Neutrophil (primary cell): ENCODE measurements at regions not wholly inside any gene's neighbourhood (a gene's known extent, or its start where the extent isn't known, plus 50 kb on each side); places are given as distances from the start of the nearest gene placed in this dataset.

Source experiments
- H3K27ac ChIP-seq: fragments of 200-600 bp; sonication (generic); 2 replicates; pipeline ENCODE4 v1.5.1; 2016; ENCODE audit warnings: mild to moderate bottlenecking, moderate library complexity
- H3K27me3 ChIP-seq: fragments of 200-600 bp; sonication (generic); 2 replicates; pipeline ENCODE4 v1.6.0; 2016; ENCODE audit warnings: mild to moderate bottlenecking
- H3K36me3 ChIP-seq: fragments of 200-600 bp; sonication (generic); 2 replicates; pipeline ENCODE4 v1.5.1; 2017
- H3K4me1 ChIP-seq, 2 experiments: fragments of 200-600 bp in 1 of 2; sonication (generic) in 1 of 2; 1 replicate in 1 of 2; 2 replicates in 1 of 2; pipeline versions ENCODE4 v1.5.1 to v1.6.1; 2013 to 2016; ENCODE audit warnings: low read depth in 1 of 2, low read length in 1 of 2, mild to moderate bottlenecking in 1 of 2, moderate library complexity in 1 of 2; ENCODE audit not compliant: control insufficient read depth in 1 of 2, insufficient read depth in 1 of 2
- H3K4me3 ChIP-seq, 2 experiments: fragments of 200-600 bp in 1 of 2; sonication (generic) in 1 of 2; 1 replicate in 1 of 2; 2 replicates in 1 of 2; pipeline ENCODE4 v1.5.1; 2013 to 2016; ENCODE audit warnings: low read depth in 1 of 2, low read length in 1 of 2, mild to moderate bottlenecking in 1 of 2, moderate library complexity in 1 of 2
- H3K9me3 ChIP-seq: fragments of 200-600 bp; sonication (generic); 2 replicates; pipeline ENCODE4 v1.5.1; 2016
- CTCF ChIP-seq: fragments of 200-600 bp; sonication (generic); IDR thresholded peaks from 2 replicates; pipeline ENCODE4 v1.5.1; 2016; ENCODE audit warnings: antibody characterized with exemption

- Histone ChIP-seq H3K36me3 (no peaks in the 10 kb centered on the region), H3K27me3 (no peaks in the 10 kb centered on the region), H3K4me3 (no peak overlapping the region), H3K9me3 (no peaks in the 10 kb centered on the region), H3K27ac (no peak overlapping the region), H3K4me1 (no peaks in the 10 kb centered on the region)
- no peak for TF ChIP-seq CTCF
Observed at GRCh38 chr2:6498841-6499240, 366.9 kb downstream of the CMPK2 start.

- no peaks in the 10 kb centered on the region for H3K36me3 ChIP-seq
- TF ChIP-seq CTCF = no peak
- no peaks in the 10 kb centered on the region for H3K4me1 ChIP-seq
- H3K9me3 ChIP-seq = no peaks in the 10 kb centered on the region
- H3K27ac ChIP-seq = no peak overlapping the region
- no peak overlapping the region for H3K4me3 ChIP-seq
- no peaks in the 10 kb centered on the region for H3K27me3 ChIP-seq
Observed at GRCh38 chr2:6499691-6500090, 366.0 kb downstream of the CMPK2 start.

- H3K36me3 ChIP-seq = no peaks in the 10 kb centered on the region
- no peak overlapping the region for H3K4me3 ChIP-seq
- TF ChIP-seq CTCF = no peak
- H3K27me3 ChIP-seq = no peaks in the 10 kb centered on the region
- no peak overlapping the region for H3K27ac ChIP-seq
- no peaks in the 10 kb centered on the region for H3K4me1 ChIP-seq
- H3K9me3 ChIP-seq = no peaks in the 10 kb centered on the region
Observed at GRCh38 chr2:6506361-6506794, 359.3 kb downstream of the CMPK2 start.

- Histone ChIP-seq H3K4me3 (no peak overlapping the region), H3K27me3 (no peaks in the 10 kb centered on the region), H3K36me3 (no peaks in the 10 kb centered on the region), H3K27ac (no peak overlapping the region), H3K9me3 (no peaks in the 10 kb centered on the region), H3K4me1 (no peaks in the 10 kb centered on the region)
- TF ChIP-seq CTCF = no peak
Observed at GRCh38 chr2:6506859-6507258, 358.8 kb downstream of the CMPK2 start.

- Histone ChIP-seq H3K27me3 (no peaks in the 10 kb centered on the region), H3K9me3 (no peaks in the 10 kb centered on the region), H3K27ac (no peak overlapping the region), H3K4me1 (no peaks in the 10 kb centered on the region), H3K36me3 (no peaks in the 10 kb centered on the region), H3K4me3 (no peak overlapping the region)
- no peak for TF ChIP-seq CTCF
Observed at GRCh38 chr2:6510532-6510931, 355.2 kb downstream of the CMPK2 start.

GRCh38 chr2:6512589-6512988 lies 353.1 kb downstream of the CMPK2 start:
- no peaks in the 10 kb centered on the region for H3K27me3 ChIP-seq
- no peaks in the 10 kb centered on the region for H3K4me1 ChIP-seq
- no peaks in the 10 kb centered on the region for H3K36me3 ChIP-seq
- no peaks in the 10 kb centered on the region for H3K9me3 ChIP-seq
- no peak for TF ChIP-seq CTCF
- no peak overlapping the region for H3K4me3 ChIP-seq
- no peak overlapping the region for H3K27ac ChIP-seq
